WTC11 (cell line): ENCODE measurements at regions not wholly inside any gene's neighbourhood (a gene's known extent, or its start where the extent isn't known, plus 50 kb on each side); places are given as distances from the start of the nearest gene placed in this dataset.

Experiments
- ATF1 ChIP-seq: sonication (generic); formaldehyde crosslinking; IDR thresholded peaks from 2 replicates; pipeline ENCODE4 v1.8.1; 2023; ENCODE audit warnings: mild to moderate bottlenecking, moderate library complexity, missing genetic modification reagents
- CTCF ChIP-seq: fragments of 200-600 bp; IDR thresholded peaks from 2 replicates; pipeline ENCODE4 v1.8.0; 2022; ENCODE audit warnings: antibody characterized with exemption
- ZNF232 ChIP-seq: sonication (generic); formaldehyde crosslinking; IDR thresholded peaks from 2 replicates; pipeline ENCODE4 v1.8.0; 2022; ENCODE audit warnings: mild to moderate bottlenecking, missing genetic modification reagents
- ZSCAN18 ChIP-seq: fragments of 250-450 bp; sonication (Bioruptor Pico); IDR thresholded peaks from 2 replicates; pipeline ENCODE4 v2.1.2; 2022; ENCODE audit warnings: mild to moderate bottlenecking, moderate library complexity
- TF ChIP-seq, protein P1 (sequence below): sonication (generic); formaldehyde crosslinking; conservative IDR thresholded peaks from 2 replicates; pipeline ENCODE4 v1.8.1; 2022; ENCODE audit warnings: mild to moderate bottlenecking, missing genetic modification reagents
- TF ChIP-seq, protein P2 (sequence below): sonication (generic); formaldehyde crosslinking; IDR thresholded peaks from 2 replicates; pipeline ENCODE4 v1.8.1; 2022; ENCODE audit warnings: low read depth, mild to moderate bottlenecking, moderate library complexity, missing genetic modification reagents, borderline replicate concordance

DNA sequence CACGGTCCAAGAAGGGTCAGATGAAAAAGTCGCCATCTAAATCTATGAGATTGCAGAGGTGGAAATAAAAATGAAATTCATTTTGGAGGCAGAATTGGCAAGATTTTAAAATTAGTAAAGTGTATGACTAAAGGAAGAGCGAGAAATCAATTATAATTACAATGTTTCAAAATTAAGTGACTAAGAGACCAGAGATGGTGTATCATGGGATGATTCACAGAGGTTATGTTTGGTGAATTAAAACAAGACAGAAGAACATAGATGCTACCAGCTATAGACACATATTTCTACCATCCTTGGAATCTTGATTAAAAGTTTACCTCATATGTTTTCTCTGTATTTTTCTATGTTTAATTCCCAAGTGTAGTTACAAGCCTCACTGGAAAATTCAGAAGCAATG is 308.9 kb upstream of the DNAJC19 start:
- no peak for TF ChIP-seq CTCF
- TF ChIP-seq ZNF232 (CRISPR knock-in tag): no peak
- TF ChIP-seq, protein P1, sequence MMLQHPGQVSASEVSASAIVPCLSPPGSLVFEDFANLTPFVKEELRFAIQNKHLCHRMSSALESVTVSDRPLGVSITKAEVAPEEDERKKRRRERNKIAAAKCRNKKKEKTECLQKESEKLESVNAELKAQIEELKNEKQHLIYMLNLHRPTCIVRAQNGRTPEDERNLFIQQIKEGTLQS (CRISPR knock-in tag): no peak
- no peak for TF ChIP-seq ZSCAN18 (CRISPR knock-in tag)
- no peak for TF ChIP-seq ATF1 (CRISPR knock-in tag)
- TF ChIP-seq, protein P2, sequence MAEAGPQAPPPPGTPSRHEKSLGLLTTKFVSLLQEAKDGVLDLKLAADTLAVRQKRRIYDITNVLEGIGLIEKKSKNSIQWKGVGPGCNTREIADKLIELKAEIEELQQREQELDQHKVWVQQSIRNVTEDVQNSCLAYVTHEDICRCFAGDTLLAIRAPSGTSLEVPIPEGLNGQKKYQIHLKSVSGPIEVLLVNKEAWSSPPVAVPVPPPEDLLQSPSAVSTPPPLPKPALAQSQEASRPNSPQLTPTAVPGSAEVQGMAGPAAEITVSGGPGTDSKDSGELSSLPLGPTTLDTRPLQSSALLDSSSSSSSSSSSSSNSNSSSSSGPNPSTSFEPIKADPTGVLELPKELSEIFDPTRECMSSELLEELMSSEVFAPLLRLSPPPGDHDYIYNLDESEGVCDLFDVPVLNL (CRISPR knock-in tag): no peak
